ENCODE measurements at regions not wholly inside any gene's neighbourhood (a gene's known extent, or its start where the extent isn't known, plus 50 kb on each side); places are given as distances from the start of the nearest gene placed in this dataset.
"Not testable (repeated sequence)": the region's sequence is repeated elsewhere in the genome, so short reads cannot be mapped to it uniquely, and the experiment has no call there.

DNA sequence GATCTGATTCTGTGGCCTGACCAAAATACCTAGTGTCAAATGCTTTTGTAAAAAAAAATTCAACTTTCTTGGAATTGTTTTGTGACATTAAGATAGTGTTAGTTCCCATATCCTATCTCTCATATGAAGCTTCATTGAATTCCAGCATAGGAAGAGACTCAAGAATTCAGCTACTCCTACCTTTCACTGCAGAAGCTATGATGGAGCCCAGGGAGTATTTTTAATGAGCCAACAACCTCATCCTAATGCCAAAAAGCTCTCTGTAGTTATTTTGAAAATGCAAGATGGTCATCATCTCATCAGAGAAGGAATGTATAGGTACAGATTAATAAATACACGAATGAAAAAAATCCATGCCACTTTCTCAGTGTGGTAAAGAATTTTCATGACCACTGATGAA is 431.2 kb upstream of the SGCG start:
- no peak for DNase-seq (ENCODE audit: low read depth)

DNA sequence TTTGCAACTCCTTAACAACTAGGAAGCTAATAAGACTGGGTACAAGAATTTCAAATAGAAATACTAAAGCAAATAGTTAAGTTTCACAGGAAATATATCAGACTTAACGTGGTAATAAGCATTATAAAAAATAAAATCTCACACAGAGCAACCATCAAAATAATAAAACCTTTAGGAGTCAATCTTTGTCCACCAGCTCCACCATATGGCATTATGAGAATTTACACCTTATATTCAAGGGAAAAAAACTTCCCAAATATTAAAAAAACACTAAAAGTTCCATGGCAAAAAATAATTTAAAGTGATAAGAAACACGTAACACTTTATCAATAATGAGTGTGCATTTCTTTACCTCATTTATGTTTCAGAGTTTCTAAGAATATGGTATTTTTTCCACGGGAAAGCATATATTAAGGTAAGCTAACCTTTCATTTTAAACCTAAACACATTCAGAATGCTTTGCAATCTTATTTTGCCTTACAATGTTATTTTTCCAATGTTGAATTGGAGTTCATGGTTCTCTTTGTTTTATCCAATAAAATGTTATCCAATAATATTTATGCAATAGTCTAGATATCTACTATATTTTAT is 423.2 kb upstream of the SGCG start:
- DNase-seq (ENCODE audit: low read depth) = no peak

DNA sequence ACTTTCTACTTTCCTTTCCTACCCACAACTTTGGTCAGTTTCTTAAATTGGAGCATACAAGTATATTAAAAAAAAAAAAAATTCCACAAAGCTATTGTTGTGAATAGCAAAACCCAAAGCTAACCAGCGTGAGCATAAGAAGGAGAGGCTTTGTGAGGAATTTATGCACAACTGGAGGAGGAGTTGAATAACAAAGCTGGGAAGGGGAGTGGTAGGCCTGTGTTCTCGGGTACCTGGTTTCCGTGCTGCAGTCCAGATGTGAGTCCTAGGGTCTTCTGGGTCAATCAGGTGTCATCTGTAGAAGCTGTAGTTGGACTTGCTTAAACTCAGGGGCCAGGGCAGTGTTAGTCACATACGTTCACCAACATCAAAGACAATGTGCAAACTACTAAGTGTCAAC is 422.5 kb upstream of the SGCG start:
- DNase-seq (ENCODE audit: low read depth) = no peak

GRCh38 chr13:22761709-22762108 is 419.1 kb upstream of the SGCG start:
- DNase-seq (ENCODE audit: low read depth) = no peak

GRCh38 chr13:22765547-22765946 is 415.2 kb upstream of the SGCG start:
- DNase-seq (ENCODE audit: low read depth) = no peak

DNA sequence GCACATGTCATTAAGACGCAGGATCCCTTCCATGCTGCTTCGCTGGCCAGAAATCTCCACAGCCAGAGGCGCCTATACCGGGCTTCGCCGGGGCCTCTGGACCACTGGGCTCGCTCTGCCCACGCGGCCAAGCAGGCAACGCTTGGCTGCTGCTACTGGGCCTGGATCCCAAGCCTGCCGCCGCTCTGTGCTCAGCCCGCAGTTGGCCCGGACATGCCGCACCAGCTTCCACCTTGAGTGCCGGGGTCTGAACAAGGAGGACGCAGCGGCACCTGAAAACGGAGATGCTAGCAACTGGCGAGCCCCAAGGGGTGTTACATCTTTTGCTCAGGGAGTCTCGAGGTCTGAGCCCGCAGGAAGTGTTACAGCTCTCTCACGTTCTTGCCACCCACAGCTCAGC is 409.9 kb upstream of the SGCG start:
- no peak for DNase-seq (ENCODE audit: low read depth)

DNA sequence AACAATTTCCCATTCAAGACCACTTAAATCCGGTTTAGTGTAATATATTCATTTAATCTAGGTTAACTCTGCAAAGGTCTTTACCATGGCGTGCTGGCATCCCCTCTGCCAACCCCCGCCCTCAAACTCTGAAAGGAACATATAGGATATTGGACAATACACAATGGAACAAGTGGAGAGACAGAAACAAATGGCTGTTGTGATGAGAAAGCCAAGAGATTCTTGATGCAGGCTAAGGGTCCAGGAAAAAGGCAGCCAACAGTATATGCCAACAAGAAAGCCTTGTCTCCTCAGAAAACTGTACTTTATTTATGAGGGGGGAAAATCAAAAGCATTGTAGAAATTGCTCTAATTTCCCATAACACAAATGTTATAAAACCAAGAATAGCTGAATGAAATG is 407.3 kb upstream of the SGCG start:
- no peak for DNase-seq (ENCODE audit: low read depth)

GRCh38 chr13:22776394-22777186 is 404.2 kb upstream of the SGCG start:
- no peak for DNase-seq (ENCODE audit: low read depth)

DNA sequence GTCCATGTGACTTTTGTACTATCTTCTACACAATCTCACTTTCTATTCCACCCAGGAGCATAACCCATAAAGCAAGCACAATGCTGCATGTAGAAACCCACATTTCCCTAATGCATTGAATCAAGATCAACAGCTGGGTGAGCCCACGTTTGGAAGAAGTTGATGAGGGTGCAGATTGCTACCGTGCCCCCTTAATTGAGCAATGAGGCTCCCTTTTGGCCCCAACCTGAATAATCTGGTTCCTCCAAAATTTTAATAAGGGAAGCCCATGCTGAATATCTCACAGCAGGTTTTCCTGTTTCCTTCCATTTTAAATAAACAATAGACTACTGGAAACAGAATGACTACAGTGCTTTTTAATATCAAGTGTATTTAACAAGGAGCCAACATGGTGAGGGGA is 403.6 kb upstream of the SGCG start:
- DNase-seq (ENCODE audit: low read depth) = no peak

- no peak for DNase-seq (ENCODE audit: low read depth)
These were observed 391.7 kb upstream of the SGCG start for GRCh38 chr13:22789027-22789593.

GRCh38 chr13:22789916-22790315 is 390.9 kb upstream of the SGCG start:
- DNase-seq (ENCODE audit: low read depth) = no peak

DNA sequence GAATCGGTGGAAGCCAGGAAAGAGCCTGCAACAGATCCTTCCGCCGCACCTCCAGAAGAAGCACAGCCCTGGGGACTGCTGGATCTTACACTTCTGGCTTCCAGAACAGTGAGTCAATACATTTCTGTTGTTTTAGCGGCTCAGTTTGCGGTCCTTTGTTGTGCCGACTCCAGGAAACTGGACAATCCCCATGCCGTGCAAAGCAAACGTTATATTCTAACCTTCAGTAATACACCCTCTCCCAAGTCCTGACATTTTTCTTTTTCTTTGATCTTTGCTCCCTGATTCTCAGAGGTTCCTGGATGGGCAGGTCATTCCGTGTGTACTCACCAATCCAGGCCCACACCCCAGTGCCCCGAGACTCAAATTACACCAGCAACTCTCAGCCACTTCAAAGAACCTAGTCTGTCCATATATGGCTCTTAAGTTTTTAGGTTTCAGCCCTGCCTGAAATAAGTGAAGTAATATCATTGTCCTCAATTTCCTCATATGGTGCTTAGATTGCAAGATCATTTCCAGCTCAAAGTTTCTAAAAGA is 387.1 kb upstream of the SGCG start:
- DNase-seq (ENCODE audit: low read depth) = no peak

DNA sequence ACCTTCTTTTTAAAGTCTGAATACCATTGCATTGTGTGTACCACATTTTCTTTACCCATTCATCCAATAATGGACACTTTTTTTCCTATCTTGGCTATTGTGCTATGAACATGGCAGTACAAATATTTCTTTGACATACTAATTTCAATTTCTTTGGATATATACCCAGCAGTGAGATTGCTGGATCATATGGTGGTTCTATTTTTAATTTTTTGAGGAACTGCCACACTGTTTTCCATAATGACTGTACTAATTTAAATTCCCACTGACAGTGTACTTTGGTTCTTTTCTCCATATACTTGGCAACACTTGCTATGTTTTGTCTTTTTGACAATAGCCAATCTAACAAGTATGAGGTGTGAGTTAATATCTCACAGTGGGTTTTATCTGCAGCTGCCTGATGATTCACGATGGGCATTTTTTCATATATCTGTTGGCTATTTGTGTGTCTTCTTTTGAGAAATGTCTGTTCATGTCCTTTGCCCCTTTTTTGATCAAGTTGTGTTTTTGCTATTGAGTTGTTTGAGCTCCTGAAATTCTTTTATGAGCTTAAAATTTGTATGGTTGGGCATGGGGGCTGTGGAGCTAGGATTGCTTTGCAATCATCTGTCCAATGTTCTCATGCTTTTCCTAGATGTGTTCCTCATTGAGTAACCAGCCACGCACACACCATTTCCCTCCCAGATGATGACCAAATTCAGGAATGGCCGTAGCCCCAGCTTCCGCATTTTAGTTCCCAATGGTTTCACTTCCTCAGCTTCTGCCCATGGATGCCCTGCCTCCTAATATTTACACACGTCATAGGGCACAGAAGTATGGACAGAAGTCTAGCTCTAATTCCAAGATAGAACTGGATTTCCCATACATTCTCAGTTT is 380.0 kb upstream of the SGCG start:
- no peak for DNase-seq (ENCODE audit: low read depth)

GRCh38 chr13:22801402-22802003 is 379.3 kb upstream of the SGCG start:
- DNase-seq (ENCODE audit: low read depth) = no peak

- DNase-seq (ENCODE audit: low read depth) = no peak
These were observed 368.0 kb upstream of the SGCG start for GRCh38 chr13:22812793-22813192.

- not testable (repeated sequence) for DNase-seq (ENCODE audit: low read depth)
These were observed 367.0 kb upstream of the SGCG start for GRCh38 chr13:22813531-22814377.

DNA sequence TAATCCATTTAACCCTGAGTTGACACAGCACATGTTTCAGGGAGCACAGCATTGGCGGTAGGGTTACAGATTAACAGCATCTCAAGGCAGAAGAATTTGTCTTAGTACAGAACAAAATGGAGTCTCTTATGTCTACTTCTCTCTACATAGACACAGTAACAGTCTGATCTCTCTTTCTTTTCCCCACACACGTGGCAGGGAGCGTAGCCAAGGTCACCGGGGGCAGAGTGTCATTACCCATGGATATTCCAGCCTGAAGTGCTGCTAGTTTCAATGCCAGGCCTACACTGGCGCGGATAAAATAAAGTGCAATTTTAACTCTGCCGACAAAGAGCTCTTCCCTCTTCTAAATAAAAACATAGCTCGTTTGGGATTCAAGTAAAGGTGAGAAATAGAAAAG is 366.3 kb upstream of the SGCG start:
- not testable (repeated sequence) for DNase-seq (ENCODE audit: low read depth)

DNA sequence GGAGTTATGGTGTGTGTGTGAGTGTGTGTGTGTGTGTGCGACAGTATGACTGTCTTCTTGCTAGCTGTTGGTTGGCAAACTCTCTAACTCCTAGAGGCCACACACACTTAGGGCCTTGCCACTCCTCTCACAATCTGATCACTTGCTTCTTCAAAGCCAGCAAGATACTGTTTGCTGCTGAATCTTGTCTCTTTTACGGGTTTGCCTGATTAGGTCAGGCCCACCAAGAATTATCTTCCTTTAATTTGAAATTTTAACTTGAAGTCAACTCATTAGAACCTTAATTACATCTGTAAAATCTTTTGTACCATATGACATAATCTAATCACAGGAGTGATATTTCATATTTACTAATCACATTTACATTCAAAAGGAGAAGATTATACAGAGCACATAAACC is 359.2 kb upstream of the SGCG start:
- no peak for DNase-seq (ENCODE audit: low read depth)

- no peak for DNase-seq (ENCODE audit: low read depth)
These were observed 355.6 kb upstream of the SGCG start for GRCh38 chr13:22825186-22825585.

DNA sequence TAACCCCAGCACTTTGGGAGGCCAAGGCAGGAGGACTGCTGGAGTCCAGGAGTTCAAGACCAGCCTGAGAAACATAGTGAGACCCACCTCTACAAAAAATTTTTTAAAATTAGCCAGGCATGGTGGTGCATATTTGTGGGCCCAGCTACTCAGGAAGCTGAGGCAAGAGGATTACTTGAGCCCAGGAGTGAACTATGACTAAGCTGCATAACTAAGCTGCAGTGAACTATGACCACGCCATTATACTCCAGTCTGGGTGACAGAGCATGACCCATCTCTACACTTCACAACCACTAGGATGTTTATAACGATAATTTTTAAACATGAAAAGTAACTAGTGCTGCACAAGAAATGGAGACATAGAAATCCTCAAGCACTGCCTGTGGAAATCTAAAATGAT is 352.7 kb upstream of the SGCG start:
- DNase-seq (ENCODE audit: low read depth) = no peak

- DNase-seq (ENCODE audit: low read depth) = no peak
These were observed 344.3 kb upstream of the SGCG start for GRCh38 chr13:22836475-22836874.
